OCI-LY1 (cell line): ENCODE measurements at regions not wholly inside any gene's neighbourhood (a gene's known extent, or its start where the extent isn't known, plus 50 kb on each side); places are given as distances from the start of the nearest gene placed in this dataset.

Experiments used
- EZH2 ChIP-seq: fragments of 200-600 bp; sonication (generic), shearing (Covaris generic); IDR thresholded peaks from 2 replicates; pipeline ENCODE4 v1.8.0; 2017; ENCODE audit warnings: borderline replicate concordance, mixed run types, mild to moderate bottlenecking, antibody characterized with exemption, low read length, moderate library complexity, mixed read lengths
- TF ChIP-seq, protein P1 (sequence below): fragments of 200-600 bp; sonication (generic), shearing (Covaris generic); IDR thresholded peaks from 2 replicates; pipeline ENCODE4 v1.5.1; 2017; ENCODE audit warnings: mild to moderate bottlenecking, antibody characterized with exemption, low read length, moderate library complexity, mixed read lengths

DNA sequence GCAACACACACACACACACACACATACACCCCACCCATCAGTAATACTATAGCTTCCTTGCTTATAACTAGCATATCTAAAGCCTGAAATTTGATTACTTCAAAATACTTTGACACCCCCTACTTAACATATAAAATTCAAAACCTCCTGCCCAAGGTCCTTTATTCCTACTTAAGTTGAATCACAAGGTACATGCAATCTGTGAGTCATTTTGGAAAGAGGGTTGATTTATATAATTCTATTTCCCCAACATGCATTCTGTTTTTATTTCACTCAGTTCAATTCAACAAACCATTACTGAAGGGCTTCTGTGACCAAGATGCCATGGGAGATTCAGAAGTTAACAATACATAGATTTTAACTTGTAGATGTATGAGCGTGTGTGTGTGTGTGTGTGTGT lies 420.7 kb downstream of the METTL4 start:
- TF ChIP-seq EZH2 = no peak
- TF ChIP-seq, protein P1, sequence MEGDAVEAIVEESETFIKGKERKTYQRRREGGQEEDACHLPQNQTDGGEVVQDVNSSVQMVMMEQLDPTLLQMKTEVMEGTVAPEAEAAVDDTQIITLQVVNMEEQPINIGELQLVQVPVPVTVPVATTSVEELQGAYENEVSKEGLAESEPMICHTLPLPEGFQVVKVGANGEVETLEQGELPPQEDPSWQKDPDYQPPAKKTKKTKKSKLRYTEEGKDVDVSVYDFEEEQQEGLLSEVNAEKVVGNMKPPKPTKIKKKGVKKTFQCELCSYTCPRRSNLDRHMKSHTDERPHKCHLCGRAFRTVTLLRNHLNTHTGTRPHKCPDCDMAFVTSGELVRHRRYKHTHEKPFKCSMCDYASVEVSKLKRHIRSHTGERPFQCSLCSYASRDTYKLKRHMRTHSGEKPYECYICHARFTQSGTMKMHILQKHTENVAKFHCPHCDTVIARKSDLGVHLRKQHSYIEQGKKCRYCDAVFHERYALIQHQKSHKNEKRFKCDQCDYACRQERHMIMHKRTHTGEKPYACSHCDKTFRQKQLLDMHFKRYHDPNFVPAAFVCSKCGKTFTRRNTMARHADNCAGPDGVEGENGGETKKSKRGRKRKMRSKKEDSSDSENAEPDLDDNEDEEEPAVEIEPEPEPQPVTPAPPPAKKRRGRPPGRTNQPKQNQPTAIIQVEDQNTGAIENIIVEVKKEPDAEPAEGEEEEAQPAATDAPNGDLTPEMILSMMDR = no peak
